ENCODE measurements at regions not wholly inside any gene's neighbourhood (a gene's known extent, or its start where the extent isn't known, plus 50 kb on each side); places are given as distances from the start of the nearest gene placed in this dataset.
"Not testable (repeated sequence)": the region's sequence is repeated elsewhere in the genome, so short reads cannot be mapped to it uniquely, and the experiment has no call there.

DNA sequence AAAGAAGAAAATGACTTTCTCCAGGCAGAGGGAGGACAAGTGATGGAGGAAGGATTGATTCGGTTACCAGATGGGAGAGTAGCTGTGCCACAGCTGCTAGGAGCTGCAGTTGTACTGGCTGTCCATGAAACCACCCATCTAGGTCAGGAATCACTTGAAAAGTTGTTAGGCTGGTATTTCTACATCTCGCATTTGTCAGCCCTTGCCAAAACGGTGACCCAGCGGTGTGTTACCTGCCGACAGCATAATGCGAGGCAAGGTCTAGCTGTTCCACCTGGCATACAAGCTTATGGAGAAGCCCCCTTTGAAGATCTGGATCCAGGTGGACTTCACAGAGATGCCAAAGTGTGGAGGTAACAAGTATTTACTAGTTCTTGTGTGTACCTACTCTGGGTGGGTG, 238.7 kb downstream of the NAP1L3 start:
- TF ChIP-seq POLR2A (IDR thresholded peaks at IDR 0.05; ENCODE audit: low read depth, low read length); TAF1 (IDR thresholded peaks at IDR 0.05; ENCODE audit: borderline replicate concordance, low read depth, low read length): not testable (repeated sequence)

Data from GM12892 (cell line).